Astrocyte (in vitro differentiated cells and primary cell): ENCODE measurements at regions not wholly inside any gene's neighbourhood (a gene's known extent, or its start where the extent isn't known, plus 50 kb on each side); places are given as distances from the start of the nearest gene placed in this dataset.

ENCODE experiments used
- EZH2 ChIP-seq: IDR thresholded peaks from 2 replicates; pipeline ENCODE4 v1.6.1; 2012; ENCODE audit warnings: mild to moderate bottlenecking, low read length, inconsistent platforms; ENCODE audit not compliant: insufficient read depth
- TF ChIP-seq, protein P1 (sequence below): IDR thresholded peaks from 2 replicates; pipeline ENCODE4 v1.5.1; 2011; ENCODE audit warnings: low read depth, mild to moderate bottlenecking, inconsistent platforms, low read length, moderate library complexity; ENCODE audit not compliant: insufficient read depth

DNA sequence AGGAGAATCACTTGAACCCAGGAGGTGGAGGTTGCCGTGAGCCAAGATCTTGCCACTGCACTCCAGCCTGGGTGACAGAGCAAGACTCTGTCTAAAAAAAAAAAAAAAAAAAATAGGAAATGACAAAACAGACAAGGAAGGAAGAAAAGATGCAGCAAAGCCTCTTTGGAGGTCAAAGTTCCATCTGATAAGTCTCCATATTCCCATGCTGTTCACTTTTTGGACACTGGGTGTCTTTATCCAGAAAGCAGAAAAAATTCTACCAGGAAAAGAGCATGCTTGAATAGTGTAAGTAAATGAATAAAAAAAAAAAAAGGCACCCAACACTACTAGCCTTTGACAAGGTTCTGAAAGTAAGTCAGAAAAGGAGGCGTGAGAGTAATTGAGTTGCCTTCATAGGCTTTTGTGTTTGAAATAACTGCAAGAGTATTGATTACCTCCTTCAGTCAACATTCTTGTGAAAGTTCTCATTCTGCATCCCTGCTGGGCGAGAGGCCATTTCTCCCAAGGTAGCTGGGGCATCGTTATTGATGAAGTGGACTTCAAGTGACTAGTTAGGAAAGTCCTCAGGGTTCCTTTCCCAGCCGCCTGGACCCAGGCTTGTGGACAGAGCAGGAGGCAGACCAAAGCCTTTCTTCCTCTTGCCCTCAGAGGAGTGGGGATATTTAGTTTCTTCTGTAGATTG lies 133.3 kb upstream of the KIF5B start:
- TF ChIP-seq, protein P1, sequence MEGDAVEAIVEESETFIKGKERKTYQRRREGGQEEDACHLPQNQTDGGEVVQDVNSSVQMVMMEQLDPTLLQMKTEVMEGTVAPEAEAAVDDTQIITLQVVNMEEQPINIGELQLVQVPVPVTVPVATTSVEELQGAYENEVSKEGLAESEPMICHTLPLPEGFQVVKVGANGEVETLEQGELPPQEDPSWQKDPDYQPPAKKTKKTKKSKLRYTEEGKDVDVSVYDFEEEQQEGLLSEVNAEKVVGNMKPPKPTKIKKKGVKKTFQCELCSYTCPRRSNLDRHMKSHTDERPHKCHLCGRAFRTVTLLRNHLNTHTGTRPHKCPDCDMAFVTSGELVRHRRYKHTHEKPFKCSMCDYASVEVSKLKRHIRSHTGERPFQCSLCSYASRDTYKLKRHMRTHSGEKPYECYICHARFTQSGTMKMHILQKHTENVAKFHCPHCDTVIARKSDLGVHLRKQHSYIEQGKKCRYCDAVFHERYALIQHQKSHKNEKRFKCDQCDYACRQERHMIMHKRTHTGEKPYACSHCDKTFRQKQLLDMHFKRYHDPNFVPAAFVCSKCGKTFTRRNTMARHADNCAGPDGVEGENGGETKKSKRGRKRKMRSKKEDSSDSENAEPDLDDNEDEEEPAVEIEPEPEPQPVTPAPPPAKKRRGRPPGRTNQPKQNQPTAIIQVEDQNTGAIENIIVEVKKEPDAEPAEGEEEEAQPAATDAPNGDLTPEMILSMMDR, result peak; percentile 22
- no peak for TF ChIP-seq EZH2
